Neural cell (in vitro differentiated cells): ENCODE measurements at regions not wholly inside any gene's neighbourhood (a gene's known extent, or its start where the extent isn't known, plus 50 kb on each side); places are given as distances from the start of the nearest gene placed in this dataset.

Experiments
- H2AFZ ChIP-seq: fragments of 200-600, 300-800 bp; sonication (generic), shearing (Covaris generic); 2 replicates; pipeline ENCODE4 v1.6.0; 2014; ENCODE audit warnings: low read depth, mild to moderate bottlenecking, antibody characterized with exemption, low read length, moderate library complexity
- H3F3A ChIP-seq: fragments of 200-600 bp; shearing (Covaris generic); 2 replicates; pipeline ENCODE4 v1.6.1; 2016; ENCODE audit warnings: mild to moderate bottlenecking, moderate library complexity, mixed read lengths, antibody characterized with exemption, low read length; ENCODE audit not compliant: insufficient read depth, poor library complexity, severe bottlenecking
- H3K27ac ChIP-seq: fragments of 200-600, 300-800 bp; sonication (generic), shearing (Covaris generic); 2 replicates; pipeline ENCODE4 v1.5.1; 2014; ENCODE audit warnings: mild to moderate bottlenecking, low read length, moderate library complexity
- H3K27me3 ChIP-seq: fragments of 300-800, 200-600 bp; sonication (generic), shearing (Covaris generic); 2 replicates; pipeline ENCODE4 v1.6.0; 2014; ENCODE audit warnings: mild to moderate bottlenecking, low read depth, low read length, moderate library complexity; ENCODE audit not compliant: insufficient read depth
- H3K36me3 ChIP-seq: fragments of 300-800, 200-600 bp; sonication (generic), shearing (Covaris generic); 2 replicates; pipeline ENCODE4 v1.5.1; 2014; ENCODE audit warnings: mild to moderate bottlenecking, antibody characterized with exemption, low read length, moderate library complexity; ENCODE audit not compliant: insufficient read depth
- H3K4me2 ChIP-seq: fragments of 300-800, 200-600 bp; sonication (generic), shearing (Covaris generic); 2 replicates; pipeline ENCODE4 v1.6.0; 2014; ENCODE audit warnings: mild to moderate bottlenecking, low read length
- H3K4me3 ChIP-seq: fragments of 300-800, 200-600 bp; sonication (generic), shearing (Covaris generic); 2 replicates; pipeline ENCODE4 v1.5.1; 2014; ENCODE audit warnings: mild to moderate bottlenecking, low read length, moderate library complexity
- H3K79me2 ChIP-seq: fragments of 200-600 bp; shearing (Covaris generic); replicated peaks from 2 replicates; pipeline ENCODE4 v1.6.0; 2014; ENCODE audit warnings: mild to moderate bottlenecking, low read length, moderate library complexity; ENCODE audit not compliant: insufficient read depth
- H3K9ac ChIP-seq: fragments of 300-800, 200-600 bp; sonication (generic), shearing (Covaris generic); 2 replicates; pipeline ENCODE4 v1.6.1; 2016; ENCODE audit warnings: mild to moderate bottlenecking, low read length, mixed read lengths
- H3K9me2 ChIP-seq: fragments of 200-600 bp; shearing (Covaris generic); 2 replicates; pipeline ENCODE4 v1.6.1; 2016; ENCODE audit warnings: mild to moderate bottlenecking, low read length, mixed read lengths; ENCODE audit not compliant: insufficient read depth
- H3K9me3 ChIP-seq: fragments of 200-600, 300-800 bp; sonication (generic), shearing (Covaris generic); 2 replicates; pipeline ENCODE4 v1.6.1; 2016; ENCODE audit warnings: mild to moderate bottlenecking, mixed run types, low read length, moderate library complexity, mixed read lengths
- H4K20me1 ChIP-seq: fragments of 200-600 bp; shearing (Covaris generic); 2 replicates; pipeline ENCODE4 v1.6.1; 2016; ENCODE audit warnings: mild to moderate bottlenecking, mixed run types; ENCODE audit not compliant: insufficient read depth
- EP300 ChIP-seq: fragments of 450-650 bp; conservative IDR thresholded peaks from 2 replicates; pipeline ENCODE4 v1.6.1; 2014; ENCODE audit warnings: antibody characterized with exemption, mild to moderate bottlenecking, moderate library complexity; ENCODE audit not compliant: poor library complexity, severe bottlenecking
- EZH2 ChIP-seq: fragments of 200-600, 300-800 bp; shearing (Covaris generic), sonication (generic); IDR thresholded peaks from 2 replicates; pipeline ENCODE4 v1.6.1; 2014; ENCODE audit warnings: antibody characterized with exemption, low read length, borderline replicate concordance, mild to moderate bottlenecking; ENCODE audit not compliant: insufficient read depth, poor library complexity, severe bottlenecking
- MXI1 ChIP-seq: fragments of 450-650 bp; conservative IDR thresholded peaks from 2 replicates; pipeline ENCODE4 v1.6.1; 2014; ENCODE audit warnings: antibody characterized with exemption, mild to moderate bottlenecking; ENCODE audit not compliant: poor library complexity, severe bottlenecking
- POLR2AphosphoS5 ChIP-seq: IDR thresholded peaks from 2 replicates; pipeline ENCODE4 v1.6.1; 2012
- RAD21 ChIP-seq: fragments of 450-650 bp; conservative IDR thresholded peaks from 2 replicates; pipeline ENCODE4 v1.6.1; 2014; ENCODE audit warnings: antibody characterized with exemption, mild to moderate bottlenecking, moderate library complexity
- SMC3 ChIP-seq: fragments of 450-650 bp; conservative IDR thresholded peaks from 2 replicates; pipeline ENCODE4 v1.6.1; 2014; ENCODE audit warnings: antibody characterized with exemption, mild to moderate bottlenecking, moderate library complexity; ENCODE audit not compliant: poor library complexity
- TAF1 ChIP-seq: IDR thresholded peaks from 2 replicates; pipeline ENCODE4 v1.6.1; 2012; ENCODE audit warnings: low read depth
- TF ChIP-seq, protein P1 (sequence below): fragments of 450-650 bp; IDR thresholded peaks from 2 replicates; pipeline ENCODE4 v1.5.1; 2014; ENCODE audit warnings: antibody characterized with exemption, mild to moderate bottlenecking, moderate library complexity; ENCODE audit not compliant: poor library complexity, severe bottlenecking
- TF ChIP-seq, protein P2 (sequence below): IDR thresholded peaks from 2 replicates; pipeline ENCODE4 v1.6.1; 2012; ENCODE audit warnings: borderline replicate concordance

DNA sequence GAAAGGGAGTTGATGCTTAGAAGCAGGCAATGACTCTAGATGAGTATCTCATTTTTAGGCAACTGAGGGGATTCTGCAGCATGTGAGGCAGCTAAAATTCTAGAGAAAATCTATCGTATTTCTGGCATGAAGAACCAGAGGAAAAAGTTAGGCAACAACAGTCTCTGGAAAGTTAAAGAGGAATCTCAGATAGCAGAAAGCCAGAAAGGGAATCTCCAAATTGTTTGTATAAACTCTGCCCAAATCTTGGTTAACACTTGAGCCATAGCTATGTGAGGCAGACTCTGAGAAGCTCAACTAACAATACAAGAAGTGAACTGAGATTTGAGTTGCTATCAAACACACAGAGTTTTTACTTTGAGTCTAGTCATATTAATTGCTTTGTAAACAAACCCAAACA is 215.8 kb upstream of the FZD8 start:
- H3F3A ChIP-seq: no peaks in the 10 kb centered on the region
- H3K4me2 ChIP-seq: no peak overlapping the region
- TF ChIP-seq MXI1: no peak
- TF ChIP-seq, protein P1, sequence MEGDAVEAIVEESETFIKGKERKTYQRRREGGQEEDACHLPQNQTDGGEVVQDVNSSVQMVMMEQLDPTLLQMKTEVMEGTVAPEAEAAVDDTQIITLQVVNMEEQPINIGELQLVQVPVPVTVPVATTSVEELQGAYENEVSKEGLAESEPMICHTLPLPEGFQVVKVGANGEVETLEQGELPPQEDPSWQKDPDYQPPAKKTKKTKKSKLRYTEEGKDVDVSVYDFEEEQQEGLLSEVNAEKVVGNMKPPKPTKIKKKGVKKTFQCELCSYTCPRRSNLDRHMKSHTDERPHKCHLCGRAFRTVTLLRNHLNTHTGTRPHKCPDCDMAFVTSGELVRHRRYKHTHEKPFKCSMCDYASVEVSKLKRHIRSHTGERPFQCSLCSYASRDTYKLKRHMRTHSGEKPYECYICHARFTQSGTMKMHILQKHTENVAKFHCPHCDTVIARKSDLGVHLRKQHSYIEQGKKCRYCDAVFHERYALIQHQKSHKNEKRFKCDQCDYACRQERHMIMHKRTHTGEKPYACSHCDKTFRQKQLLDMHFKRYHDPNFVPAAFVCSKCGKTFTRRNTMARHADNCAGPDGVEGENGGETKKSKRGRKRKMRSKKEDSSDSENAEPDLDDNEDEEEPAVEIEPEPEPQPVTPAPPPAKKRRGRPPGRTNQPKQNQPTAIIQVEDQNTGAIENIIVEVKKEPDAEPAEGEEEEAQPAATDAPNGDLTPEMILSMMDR: no peak
- TF ChIP-seq EZH2: no peak
- no peaks in the 10 kb centered on the region for H3K9me3 ChIP-seq
- no peak overlapping the region for H2AFZ ChIP-seq
- no peaks in the 10 kb centered on the region for H3K36me3 ChIP-seq
- H3K9me2 ChIP-seq: no peaks in the 10 kb centered on the region
- no peaks in the 10 kb centered on the region for H3K79me2 ChIP-seq
- H3K4me3 ChIP-seq: no peak overlapping the region
- H3K9ac ChIP-seq: no peak overlapping the region
- no peaks in the 10 kb centered on the region for H3K27me3 ChIP-seq
- no peak overlapping the region for H3K27ac ChIP-seq
- no peaks in the 10 kb centered on the region for H4K20me1 ChIP-seq

DNA sequence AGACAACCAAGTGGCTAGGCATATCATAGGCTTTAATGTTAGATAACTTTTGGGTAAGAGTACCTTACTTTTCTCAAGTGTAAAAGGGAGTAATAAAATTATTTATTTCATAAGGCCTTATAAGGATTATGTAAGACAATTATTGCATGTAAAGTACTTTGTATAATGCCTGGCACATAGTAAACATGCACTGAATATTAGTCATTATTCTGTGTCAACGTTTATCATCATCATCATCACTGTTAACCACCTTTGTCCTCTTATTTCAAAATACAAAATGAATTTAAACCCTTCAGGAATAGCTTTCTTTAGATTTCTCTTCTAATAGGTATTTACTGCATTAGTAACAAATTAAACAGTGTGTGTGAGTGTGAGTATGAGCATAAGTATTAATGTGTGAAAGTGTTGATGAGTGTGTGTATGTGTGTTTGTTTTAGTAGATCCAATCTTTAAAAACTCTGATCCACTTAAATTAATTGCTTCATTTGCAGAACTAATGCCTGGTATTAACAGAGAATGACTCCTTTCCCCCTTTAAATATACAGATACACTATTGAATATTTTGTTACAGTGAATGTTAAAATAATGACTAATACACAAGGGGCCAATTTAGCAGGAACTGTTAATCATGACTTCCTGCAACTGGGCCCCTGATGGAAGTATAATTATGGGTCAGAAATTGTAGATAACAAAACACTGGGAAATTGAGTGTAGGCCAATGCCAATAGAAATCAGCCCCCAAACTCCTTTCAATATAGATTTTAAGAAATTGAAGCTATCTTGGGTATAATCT is 213.3 kb upstream of the FZD8 start:
- H2AFZ ChIP-seq: no peak overlapping the region
- no peaks in the 10 kb centered on the region for H3K79me2 ChIP-seq
- H4K20me1 ChIP-seq: no peaks in the 10 kb centered on the region
- no peaks in the 10 kb centered on the region for H3F3A ChIP-seq
- no peak overlapping the region for H3K4me3 ChIP-seq
- H3K27me3 ChIP-seq: no peaks in the 10 kb centered on the region
- H3K9ac ChIP-seq: no peak overlapping the region
- H3K4me2 ChIP-seq: no peak overlapping the region
- H3K9me2 ChIP-seq: no peaks in the 10 kb centered on the region
- H3K27ac ChIP-seq: no peak overlapping the region
- TF ChIP-seq POLR2AphosphoS5: no peak
- TF ChIP-seq, protein P2, sequence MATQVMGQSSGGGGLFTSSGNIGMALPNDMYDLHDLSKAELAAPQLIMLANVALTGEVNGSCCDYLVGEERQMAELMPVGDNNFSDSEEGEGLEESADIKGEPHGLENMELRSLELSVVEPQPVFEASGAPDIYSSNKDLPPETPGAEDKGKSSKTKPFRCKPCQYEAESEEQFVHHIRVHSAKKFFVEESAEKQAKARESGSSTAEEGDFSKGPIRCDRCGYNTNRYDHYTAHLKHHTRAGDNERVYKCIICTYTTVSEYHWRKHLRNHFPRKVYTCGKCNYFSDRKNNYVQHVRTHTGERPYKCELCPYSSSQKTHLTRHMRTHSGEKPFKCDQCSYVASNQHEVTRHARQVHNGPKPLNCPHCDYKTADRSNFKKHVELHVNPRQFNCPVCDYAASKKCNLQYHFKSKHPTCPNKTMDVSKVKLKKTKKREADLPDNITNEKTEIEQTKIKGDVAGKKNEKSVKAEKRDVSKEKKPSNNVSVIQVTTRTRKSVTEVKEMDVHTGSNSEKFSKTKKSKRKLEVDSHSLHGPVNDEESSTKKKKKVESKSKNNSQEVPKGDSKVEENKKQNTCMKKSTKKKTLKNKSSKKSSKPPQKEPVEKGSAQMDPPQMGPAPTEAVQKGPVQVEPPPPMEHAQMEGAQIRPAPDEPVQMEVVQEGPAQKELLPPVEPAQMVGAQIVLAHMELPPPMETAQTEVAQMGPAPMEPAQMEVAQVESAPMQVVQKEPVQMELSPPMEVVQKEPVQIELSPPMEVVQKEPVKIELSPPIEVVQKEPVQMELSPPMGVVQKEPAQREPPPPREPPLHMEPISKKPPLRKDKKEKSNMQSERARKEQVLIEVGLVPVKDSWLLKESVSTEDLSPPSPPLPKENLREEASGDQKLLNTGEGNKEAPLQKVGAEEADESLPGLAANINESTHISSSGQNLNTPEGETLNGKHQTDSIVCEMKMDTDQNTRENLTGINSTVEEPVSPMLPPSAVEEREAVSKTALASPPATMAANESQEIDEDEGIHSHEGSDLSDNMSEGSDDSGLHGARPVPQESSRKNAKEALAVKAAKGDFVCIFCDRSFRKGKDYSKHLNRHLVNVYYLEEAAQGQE: no peak
- TF ChIP-seq MXI1: no peak
- TF ChIP-seq SMC3: no peak
- no peak for TF ChIP-seq EZH2
- TF ChIP-seq, protein P1: no peak
- no peak for TF ChIP-seq EP300
- TF ChIP-seq TAF1: no peak
- no peak for TF ChIP-seq RAD21
- H3K36me3 ChIP-seq: no peaks in the 10 kb centered on the region
- no peaks in the 10 kb centered on the region for H3K9me3 ChIP-seq
